BLaER1 (cell line): ENCODE measurements at regions not wholly inside any gene's neighbourhood (a gene's known extent, or its start where the extent isn't known, plus 50 kb on each side); places are given as distances from the start of the nearest gene placed in this dataset.

Experiments
- H3K27ac ChIP-seq: shearing (Covaris generic); formaldehyde crosslinking; 2 replicates; pipeline ENCODE4 v1.8.1; 2022
- H3K27me3 ChIP-seq: shearing (Covaris generic); formaldehyde crosslinking; 2 replicates; pipeline ENCODE4 v1.8.1; 2022
- H3K36me3 ChIP-seq: shearing (Covaris generic); formaldehyde crosslinking; 2 replicates; pipeline ENCODE4 v1.8.1; 2022
- H3K4me1 ChIP-seq: shearing (Covaris generic); formaldehyde crosslinking; 2 replicates; pipeline ENCODE4 v1.8.1; 2022
- H3K4me2 ChIP-seq: shearing (Covaris generic); formaldehyde crosslinking; 2 replicates; pipeline ENCODE4 v1.8.1; 2022
- H3K4me3 ChIP-seq: shearing (Covaris generic); formaldehyde crosslinking; 2 replicates; pipeline ENCODE4 v1.8.1; 2022
- H3K9ac ChIP-seq: shearing (Covaris generic); formaldehyde crosslinking; 2 replicates; pipeline ENCODE4 v1.8.1; 2022
- H3K9me3 ChIP-seq: shearing (Covaris generic); formaldehyde crosslinking; 2 replicates; pipeline ENCODE4 v1.8.1; 2022
- H4K20me1 ChIP-seq: shearing (Covaris generic); formaldehyde crosslinking; 2 replicates; pipeline ENCODE4 v1.8.1; 2022
- Cebpa-rat ChIP-seq: shearing (Covaris generic); IDR thresholded peaks from 2 replicates; pipeline ENCODE4 v1.8.1; 2022

GRCh38 chr5:125109293-125109692 is 362.9 kb upstream of the ZNF608 start:
- H3K36me3 ChIP-seq, result no peaks in the 10 kb centered on the region
- no peak overlapping the region for H3K27ac ChIP-seq
- H3K27me3 ChIP-seq, result no peaks in the 10 kb centered on the region
- TF ChIP-seq Cebpa-rat, result no peak
- no peak overlapping the region for H3K4me2 ChIP-seq
- H3K4me3 ChIP-seq, result no peak overlapping the region
- H3K9me3 ChIP-seq, result no peaks in the 10 kb centered on the region
- no peak overlapping the region for H3K9ac ChIP-seq
- H3K4me1 ChIP-seq, result peaks cover 13% of the 10 kb centered on the region
- H4K20me1 ChIP-seq, result no peaks in the 10 kb centered on the region

GRCh38 chr5:125109816-125110215 is 363.4 kb upstream of the ZNF608 start:
- Histone ChIP-seq H3K4me1 (peaks cover 16% of the 10 kb centered on the region), H3K4me3 (no peak overlapping the region), H3K27me3 (no peaks in the 10 kb centered on the region), H3K36me3 (no peaks in the 10 kb centered on the region), H3K4me2 (no peak overlapping the region), H3K9ac (no peak overlapping the region), H4K20me1 (no peaks in the 10 kb centered on the region), H3K9me3 (no peaks in the 10 kb centered on the region), H3K27ac (no peak overlapping the region)
- TF ChIP-seq Cebpa-rat, result no peak

GRCh38 chr5:125112196-125112595 is 365.8 kb upstream of the ZNF608 start:
- peaks cover 14% of the 10 kb centered on the region for H3K4me1 ChIP-seq
- no peaks in the 10 kb centered on the region for H4K20me1 ChIP-seq
- no peak overlapping the region for H3K27ac ChIP-seq
- no peak overlapping the region for H3K9ac ChIP-seq
- no peaks in the 10 kb centered on the region for H3K9me3 ChIP-seq
- no peak overlapping the region for H3K4me3 ChIP-seq
- H3K4me2 ChIP-seq, result no peak overlapping the region
- H3K27me3 ChIP-seq, result no peaks in the 10 kb centered on the region
- TF ChIP-seq Cebpa-rat, result no peak
- no peaks in the 10 kb centered on the region for H3K36me3 ChIP-seq

GRCh38 chr5:125113328-125113727 is 366.9 kb upstream of the ZNF608 start:
- Histone ChIP-seq H3K27me3 (no peaks in the 10 kb centered on the region), H3K4me1 (peaks cover 12% of the 10 kb centered on the region), H3K9me3 (no peaks in the 10 kb centered on the region), H3K4me2 (no peak overlapping the region), H3K4me3 (no peak overlapping the region), H4K20me1 (no peaks in the 10 kb centered on the region), H3K36me3 (no peaks in the 10 kb centered on the region), H3K9ac (no peak overlapping the region), H3K27ac (no peak overlapping the region)
- TF ChIP-seq Cebpa-rat, result no peak

GRCh38 chr5:125115195-125115525 is 368.7 kb upstream of the ZNF608 start:
- Histone ChIP-seq H3K27me3 (no peaks in the 10 kb centered on the region), H4K20me1 (no peaks in the 10 kb centered on the region), H3K9me3 (no peaks in the 10 kb centered on the region), H3K4me1 (peaks cover 12% of the 10 kb centered on the region), H3K36me3 (no peaks in the 10 kb centered on the region), H3K4me2 (peak overlapping the region; percentile 31), H3K27ac (no peak overlapping the region), H3K9ac (no peak overlapping the region), H3K4me3 (no peak overlapping the region)
- no peak for TF ChIP-seq Cebpa-rat

GRCh38 chr5:125117566-125117965 is 371.1 kb upstream of the ZNF608 start:
- Histone ChIP-seq H3K9ac (no peak overlapping the region), H3K4me3 (no peak overlapping the region), H4K20me1 (no peaks in the 10 kb centered on the region), H3K4me1 (peaks cover 12% of the 10 kb centered on the region), H3K9me3 (no peaks in the 10 kb centered on the region), H3K27me3 (no peaks in the 10 kb centered on the region), H3K4me2 (no peak overlapping the region), H3K36me3 (no peaks in the 10 kb centered on the region), H3K27ac (no peak overlapping the region)
- TF ChIP-seq Cebpa-rat, result no peak

GRCh38 chr5:125120012-125120411 is 373.6 kb upstream of the ZNF608 start:
- Histone ChIP-seq H3K4me2 (no peak overlapping the region), H3K36me3 (no peaks in the 10 kb centered on the region), H3K4me1 (peaks cover 7% of the 10 kb centered on the region), H3K9me3 (no peaks in the 10 kb centered on the region), H3K9ac (no peak overlapping the region), H3K4me3 (no peak overlapping the region), H4K20me1 (no peaks in the 10 kb centered on the region), H3K27me3 (no peaks in the 10 kb centered on the region), H3K27ac (no peak overlapping the region)
- TF ChIP-seq Cebpa-rat, result no peak

GRCh38 chr5:125125031-125125823 is 378.8 kb upstream of the ZNF608 start:
- Histone ChIP-seq H3K27ac (no peak overlapping the region), H3K4me3 (no peak overlapping the region), H3K9ac (no peak overlapping the region), H3K36me3 (no peaks in the 10 kb centered on the region), H3K4me1 (no peaks in the 10 kb centered on the region), H3K27me3 (no peaks in the 10 kb centered on the region), H3K9me3 (no peaks in the 10 kb centered on the region), H4K20me1 (no peaks in the 10 kb centered on the region), H3K4me2 (no peak overlapping the region)
- TF ChIP-seq Cebpa-rat, result no peak

GRCh38 chr5:125126050-125126449 is 379.6 kb upstream of the ZNF608 start:
- Histone ChIP-seq H3K27ac (no peak overlapping the region), H3K9ac (no peak overlapping the region), H3K4me2 (no peak overlapping the region), H3K36me3 (no peaks in the 10 kb centered on the region), H3K4me1 (no peaks in the 10 kb centered on the region), H3K27me3 (no peaks in the 10 kb centered on the region), H3K9me3 (no peaks in the 10 kb centered on the region), H4K20me1 (no peaks in the 10 kb centered on the region), H3K4me3 (no peak overlapping the region)
- no peak for TF ChIP-seq Cebpa-rat

- no peaks in the 10 kb centered on the region for H4K20me1 ChIP-seq
- no peak overlapping the region for H3K4me3 ChIP-seq
- H3K4me2 ChIP-seq, result no peak overlapping the region
- no peak for TF ChIP-seq Cebpa-rat
- H3K27ac ChIP-seq, result no peak overlapping the region
- no peak overlapping the region for H3K9ac ChIP-seq
- H3K27me3 ChIP-seq, result no peaks in the 10 kb centered on the region
- H3K9me3 ChIP-seq, result no peaks in the 10 kb centered on the region
- no peaks in the 10 kb centered on the region for H3K36me3 ChIP-seq
- H3K4me1 ChIP-seq, result no peaks in the 10 kb centered on the region
Measured at GRCh38 chr5:125129151-125129806, 382.8 kb upstream of the ZNF608 start.
